NCI-H748 (cell line): ENCODE measurements at regions not wholly inside any gene's neighbourhood (a gene's known extent, or its start where the extent isn't known, plus 50 kb on each side); places are given as distances from the start of the nearest gene placed in this dataset.
"Not testable (repeated sequence)": the region's sequence is repeated elsewhere in the genome, so short reads cannot be mapped to it uniquely, and the experiment has no call there.

ENCODE experiments used
- DNase-seq: peaks from one replicate; lab custom pipeline; 2025; ENCODE audit not compliant: unreplicated experiment; lab: John Stamatoyannopoulos, UW

DNA sequence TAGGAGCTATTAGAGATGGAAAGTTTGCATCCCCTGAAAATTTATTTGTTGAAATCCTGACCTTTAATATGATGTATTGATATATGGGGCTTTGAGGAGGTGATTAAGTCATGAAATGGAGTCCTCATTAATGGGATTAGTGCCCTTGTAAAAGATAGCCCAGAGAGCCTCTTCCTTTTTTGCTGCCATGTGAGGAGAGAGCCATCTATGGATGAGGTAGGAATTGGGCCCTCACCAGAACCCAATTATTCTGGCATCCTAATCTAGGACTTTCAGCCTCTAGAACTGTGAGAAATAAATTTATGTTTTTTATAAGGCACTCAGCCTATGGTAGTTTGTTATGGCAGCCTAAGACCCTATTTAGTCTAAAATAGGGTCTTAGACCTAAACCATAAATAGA, 250.2 kb upstream of the SLITRK1 start:
- no peak for DNase-seq

DNA sequence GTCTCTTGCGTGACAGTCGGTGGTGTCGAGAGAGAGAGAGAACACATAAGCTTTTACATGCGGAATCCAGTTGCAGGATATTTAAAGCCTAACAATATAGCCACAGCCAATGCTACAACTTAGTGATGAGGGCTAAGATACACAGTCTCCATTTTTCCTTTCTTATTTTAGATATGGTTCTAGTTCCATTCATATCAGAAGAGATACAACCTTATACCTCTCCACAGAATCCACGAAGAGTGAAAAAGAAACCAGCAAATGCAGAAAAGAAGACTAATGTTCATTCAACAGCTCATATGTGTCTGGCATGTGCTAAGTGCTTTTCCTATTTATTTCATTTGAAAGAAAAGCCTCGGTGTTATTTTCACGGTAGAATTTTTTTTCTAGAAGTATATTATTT, 249.0 kb upstream of the SLITRK1 start:
- no peak for DNase-seq

DNA sequence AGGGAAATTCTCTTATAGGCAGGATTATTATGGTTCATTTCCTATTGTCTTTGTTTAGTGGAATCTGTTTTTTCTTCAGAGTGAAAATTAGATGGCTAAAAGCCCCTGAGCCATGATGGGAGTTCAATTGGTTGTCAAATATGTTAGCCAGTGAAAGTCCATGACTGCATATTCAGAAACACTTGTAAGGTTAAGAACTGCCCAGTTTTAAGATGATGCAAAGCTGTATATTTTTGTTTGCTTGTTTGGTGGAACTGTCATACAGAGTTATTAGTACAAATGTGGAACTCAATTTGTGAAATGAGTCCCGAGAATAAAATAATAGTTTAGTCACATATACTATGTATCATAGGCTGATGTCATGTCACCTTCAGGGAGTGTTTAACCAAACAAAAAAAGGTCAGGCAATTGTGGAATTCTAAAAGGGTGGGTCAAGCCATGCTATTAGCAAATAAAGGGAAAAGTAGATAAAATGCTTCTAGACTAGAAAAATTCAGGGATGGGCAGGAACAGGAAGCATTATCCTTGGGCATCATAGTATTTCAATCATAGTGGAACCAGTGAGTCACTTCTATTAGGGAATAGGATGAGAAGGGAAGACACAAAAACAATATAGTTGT, 248.3 kb upstream of the SLITRK1 start:
- peak; percentile 40 for DNase-seq

DNA sequence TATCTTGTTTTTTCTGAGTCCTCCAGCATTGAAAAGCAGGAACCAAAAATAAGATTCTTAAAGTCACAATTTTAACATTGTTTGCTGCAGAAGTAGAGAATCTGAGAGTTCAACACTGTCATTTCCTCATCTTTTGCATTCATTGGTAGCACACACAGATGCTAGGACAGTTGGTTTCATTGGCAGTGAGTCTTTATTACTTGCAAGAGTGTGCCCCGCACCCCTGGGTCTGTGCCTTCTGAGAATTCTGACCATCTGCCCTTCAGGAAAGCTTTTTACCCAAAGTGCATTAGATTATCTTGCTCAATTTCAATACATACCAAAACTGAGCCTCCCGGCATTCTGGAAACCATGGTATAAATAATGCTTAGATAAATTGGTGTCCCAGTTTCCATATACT, 247.7 kb upstream of the SLITRK1 start:
- DNase-seq: no peak

DNA sequence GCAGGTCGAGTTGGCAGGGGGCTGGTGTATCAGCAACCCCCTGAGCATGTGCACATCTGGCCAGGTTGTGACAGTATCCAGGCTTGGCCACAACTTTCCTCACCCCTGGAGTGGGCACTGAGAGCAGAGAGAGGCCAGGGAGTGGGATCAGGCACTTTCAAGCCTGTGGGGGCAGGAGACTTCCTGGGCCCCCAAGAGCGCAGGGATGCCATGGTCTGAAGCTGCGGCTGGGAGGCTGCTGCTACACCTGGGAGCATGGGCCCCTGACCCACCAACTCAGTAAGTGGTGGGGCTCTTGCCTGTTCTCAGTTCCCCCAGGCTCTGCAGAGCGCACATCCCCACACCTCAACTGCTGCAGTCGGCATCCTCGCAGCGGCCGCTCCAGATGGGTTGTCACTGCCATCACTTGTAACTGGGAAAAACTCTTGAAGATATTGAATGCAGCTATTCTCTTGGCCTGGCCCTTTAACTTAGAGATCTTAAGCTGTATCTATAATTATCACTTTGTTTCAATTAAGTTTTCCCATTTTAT, 245.4 kb upstream of the SLITRK1 start:
- DNase-seq: no peak

DNA sequence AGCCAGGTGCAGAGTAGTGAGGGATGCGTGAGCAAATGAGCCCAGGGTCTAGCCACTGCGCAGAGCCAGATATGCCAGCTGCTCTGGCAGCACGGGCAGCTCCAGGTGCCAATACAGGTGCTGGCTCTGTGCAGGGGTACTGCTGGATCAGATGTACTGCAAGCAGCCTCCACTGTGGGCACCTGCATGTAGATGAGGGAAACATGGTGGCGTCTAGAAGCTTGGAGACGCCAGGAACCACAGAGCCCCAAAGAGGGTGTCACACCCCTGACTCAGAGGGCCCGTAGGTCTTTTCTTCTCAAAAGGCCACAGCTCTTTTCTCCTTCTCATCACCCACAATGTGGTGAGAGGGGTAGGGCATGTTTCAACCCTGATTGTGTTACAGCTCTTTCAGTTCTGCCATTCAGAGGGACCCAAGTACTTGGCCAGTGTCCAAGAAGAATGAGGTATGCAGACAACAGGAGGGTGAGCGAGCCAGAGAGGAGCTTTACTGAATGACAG, 244.4 kb upstream of the SLITRK1 start:
- DNase-seq: peak; percentile 95

DNA sequence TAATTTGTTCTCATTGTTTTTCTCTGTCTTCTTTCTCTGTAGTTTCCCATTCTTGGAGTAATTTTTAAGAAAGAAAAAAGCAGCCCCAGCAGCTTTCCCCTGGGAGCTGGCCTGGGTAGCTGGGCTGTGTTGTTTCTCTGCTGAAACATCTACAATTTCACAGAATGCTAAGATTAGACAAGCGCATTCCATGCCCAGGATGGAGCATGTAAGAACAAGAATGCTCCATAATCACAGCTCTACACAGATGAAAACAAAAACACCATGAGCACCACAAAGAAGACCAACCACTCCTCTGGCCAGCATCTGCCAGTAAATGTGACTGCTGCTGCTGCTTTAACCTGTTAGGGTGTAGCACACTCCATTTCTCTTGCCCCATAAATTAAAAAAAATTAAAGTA, 239.2 kb upstream of the SLITRK1 start:
- DNase-seq: peak; percentile 52

DNA sequence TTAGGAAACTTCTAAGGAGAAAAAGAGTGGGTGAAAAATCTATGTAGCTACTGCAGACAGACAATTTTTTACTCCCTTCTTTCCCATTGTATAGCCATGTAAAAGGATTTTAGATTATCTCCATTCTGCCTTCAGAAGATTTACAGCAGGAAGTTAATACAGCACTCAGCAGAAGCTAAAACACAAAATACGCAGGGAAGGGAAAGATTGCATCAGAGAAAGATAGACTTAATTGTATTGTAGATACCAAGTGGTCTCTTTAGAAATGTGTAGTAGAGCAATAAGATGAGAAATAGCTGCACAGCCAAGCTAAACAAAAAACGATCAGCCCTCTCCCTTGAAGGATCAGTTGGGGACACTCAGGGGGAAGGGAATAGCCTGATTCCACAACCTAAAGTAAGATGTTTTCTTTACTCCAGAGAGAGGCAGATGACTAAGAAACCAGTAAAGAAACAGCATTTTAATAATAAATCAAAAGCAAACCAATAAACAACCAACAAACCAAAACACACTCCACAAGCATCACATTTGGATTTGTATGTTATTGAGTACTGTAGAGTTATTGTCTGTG, 236.7 kb upstream of the SLITRK1 start:
- no peak for DNase-seq

DNA sequence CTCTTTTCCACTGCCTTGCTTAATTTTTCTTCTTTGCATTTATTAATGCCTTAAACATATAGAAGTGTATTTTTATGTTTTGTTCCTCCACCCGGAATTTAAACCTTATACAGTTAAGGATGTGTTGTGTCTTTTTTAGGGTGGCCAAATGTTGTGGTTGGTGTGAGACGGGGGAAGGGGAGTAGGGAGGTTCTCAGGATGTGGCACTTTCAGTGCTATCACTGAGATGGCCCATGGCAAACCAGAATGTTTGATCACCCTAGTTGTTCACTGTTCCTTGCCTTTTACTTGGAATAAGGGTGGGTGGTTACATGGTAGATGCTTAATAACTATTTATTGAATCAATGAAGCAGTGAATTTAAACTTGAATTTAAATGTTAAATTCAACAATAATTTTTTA, 216.0 kb upstream of the SLITRK1 start:
- DNase-seq: no peak

DNA sequence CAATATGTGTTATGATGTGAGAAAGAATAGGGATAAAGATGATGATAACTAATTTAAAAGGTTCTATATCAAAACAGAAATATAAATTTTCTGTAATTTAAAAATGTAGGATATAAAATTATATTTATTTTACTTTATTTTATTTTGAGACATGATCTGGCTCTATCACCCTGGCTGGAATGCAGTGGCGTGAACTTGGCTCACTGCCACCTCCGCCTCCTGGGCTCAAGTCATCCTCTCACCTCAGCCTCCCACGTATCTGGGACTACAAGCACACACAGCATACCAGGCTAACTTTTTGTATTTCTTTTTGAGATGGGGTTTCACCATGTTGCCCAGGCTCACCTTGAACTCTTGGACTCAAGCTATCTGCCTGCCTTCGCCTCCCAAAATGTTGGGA, 214.9 kb upstream of the SLITRK1 start:
- DNase-seq: no peak

DNA sequence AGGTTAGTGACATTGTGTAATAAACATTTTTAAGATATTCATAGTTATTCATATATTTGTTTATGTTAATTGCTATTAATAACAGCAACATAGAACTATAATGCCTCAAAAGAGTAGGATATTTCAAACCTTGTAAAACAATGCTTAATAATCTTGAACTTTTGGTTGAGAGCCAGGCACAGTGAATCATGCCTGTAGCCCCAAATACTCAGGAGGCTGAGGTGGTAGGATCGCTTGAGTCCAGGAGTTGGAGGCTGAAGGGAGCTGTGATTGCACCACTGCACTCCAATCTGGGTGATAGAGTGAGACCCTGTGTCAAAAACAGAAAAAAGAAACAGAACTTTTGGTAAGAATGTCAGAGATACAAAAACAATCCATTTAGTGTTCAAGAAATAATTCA, 213.9 kb upstream of the SLITRK1 start:
- no peak for DNase-seq

DNA sequence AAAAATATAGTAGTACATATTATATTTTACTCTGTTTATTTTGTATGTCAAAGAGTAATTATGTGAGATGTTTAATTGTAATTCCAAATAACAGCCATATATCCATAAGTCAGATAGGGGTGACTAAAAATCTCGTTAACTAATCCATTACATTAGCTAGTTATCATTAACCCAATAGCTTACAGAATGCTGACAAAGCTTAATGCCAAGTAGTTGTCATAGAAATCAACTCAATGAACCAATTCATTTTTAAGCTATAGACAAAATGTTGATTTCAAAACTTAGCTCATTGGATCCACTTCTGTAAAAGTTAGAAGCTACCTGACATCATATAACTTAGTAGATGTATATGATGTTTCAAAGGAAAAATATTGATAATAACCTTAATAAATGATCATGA, 206.7 kb upstream of the SLITRK1 start:
- DNase-seq: no peak

DNA sequence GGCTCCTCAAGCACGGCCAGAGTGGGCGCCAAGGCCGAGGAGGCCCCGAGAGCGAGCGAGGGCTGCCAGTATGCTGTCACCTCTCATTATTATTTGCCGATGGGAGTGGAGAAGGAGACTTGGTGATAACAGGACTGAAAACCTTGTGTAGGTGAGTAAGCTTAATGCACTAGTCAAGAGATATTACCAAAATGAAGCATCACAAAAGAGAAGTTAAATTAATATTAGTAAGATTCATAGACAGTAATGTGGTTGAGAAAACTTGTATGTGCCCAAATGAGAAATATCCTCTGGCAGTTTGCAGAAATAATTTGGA, 204.5 kb upstream of the SLITRK1 start:
- DNase-seq: no peak

DNA sequence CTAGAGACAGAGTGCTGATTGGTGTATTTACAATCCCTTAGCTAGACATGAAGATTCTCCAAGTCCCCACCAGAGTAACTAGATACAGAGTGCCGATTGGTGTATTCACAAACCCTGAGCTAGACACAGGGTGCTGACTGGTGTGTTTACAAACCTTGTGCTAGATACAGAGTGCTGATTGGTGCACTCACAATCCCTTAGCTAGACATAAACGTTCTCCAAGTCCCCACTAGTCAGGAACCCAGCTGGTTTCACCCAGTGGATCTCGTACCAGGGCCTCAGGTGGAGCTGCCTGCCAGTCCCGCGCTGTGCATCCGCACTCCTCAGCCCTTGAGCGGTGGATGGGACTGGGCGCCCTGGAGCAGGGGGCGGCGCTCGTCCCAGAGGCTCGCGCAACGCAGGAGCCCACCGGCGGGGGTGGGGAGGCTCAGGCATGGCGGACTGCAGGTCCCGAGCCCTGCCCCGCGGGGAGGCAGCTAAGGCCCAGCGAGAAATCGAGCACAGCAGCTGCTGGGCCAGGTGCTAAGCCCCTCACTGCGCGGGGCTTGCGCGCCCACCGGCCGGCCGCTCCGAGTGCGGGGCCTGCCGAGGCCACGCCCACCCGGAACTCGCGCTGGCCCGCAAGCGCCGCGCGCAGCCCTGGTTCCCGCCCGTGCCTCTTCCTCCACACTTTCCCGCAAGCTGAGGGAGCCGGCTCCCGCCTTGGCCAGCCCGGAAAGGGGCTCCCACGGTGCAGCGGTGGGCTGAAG, 204.0 kb upstream of the SLITRK1 start:
- not testable (repeated sequence) for DNase-seq

DNA sequence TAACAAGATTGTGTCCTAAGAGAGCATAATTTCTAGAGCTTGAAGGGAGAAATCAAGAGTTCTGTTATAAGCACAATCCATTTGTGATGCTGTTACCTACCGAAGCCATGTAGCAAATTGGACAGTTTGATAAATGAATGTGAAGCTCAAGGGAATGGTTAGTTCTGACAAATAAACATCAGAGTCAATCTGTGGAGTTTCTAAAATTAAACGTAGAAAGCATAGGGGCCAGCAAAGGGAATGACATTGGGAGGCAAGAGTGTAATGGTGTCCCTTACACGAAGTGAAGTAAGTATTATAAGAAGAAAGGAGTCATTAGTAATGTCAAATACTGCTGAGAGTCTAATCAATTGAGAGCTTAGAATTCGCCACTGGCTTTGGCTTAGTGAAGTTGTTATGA, 200.2 kb upstream of the SLITRK1 start:
- no peak for DNase-seq

DNA sequence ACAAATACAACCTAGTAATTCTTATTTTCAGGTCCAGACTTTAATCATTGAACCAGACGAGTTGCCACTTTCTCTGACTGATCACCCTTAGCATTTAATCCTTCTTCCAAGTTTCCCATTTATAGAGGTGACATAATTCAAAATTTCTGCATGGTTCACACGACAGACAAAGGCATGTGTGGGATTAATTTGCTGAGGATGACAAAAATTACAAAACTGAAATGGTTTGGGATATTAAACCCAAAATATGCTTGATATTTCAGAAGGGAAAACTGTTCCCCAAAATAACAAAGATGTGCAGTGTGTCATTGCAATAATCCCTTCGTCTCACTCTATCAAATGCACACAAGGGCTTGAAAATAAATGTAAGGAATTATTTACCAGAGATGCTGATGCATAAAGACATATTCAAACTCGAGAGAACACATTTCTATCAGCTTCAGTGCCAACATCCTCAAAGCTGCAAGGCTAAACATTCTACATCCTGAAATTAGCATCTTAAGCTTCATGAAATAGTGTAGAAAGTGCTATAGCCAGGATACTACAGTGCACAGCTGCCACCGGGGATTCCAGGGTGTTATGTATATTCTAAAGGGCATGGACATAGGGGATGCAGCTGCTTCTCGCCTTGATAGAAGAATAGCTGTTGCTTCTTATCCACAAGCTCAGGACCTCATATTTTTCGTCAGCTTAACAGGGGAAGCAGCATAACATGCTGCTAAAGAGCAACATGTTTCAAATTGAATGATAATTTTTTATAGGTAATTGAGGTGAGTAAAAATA, 198.7 kb upstream of the SLITRK1 start:
- no peak for DNase-seq

DNA sequence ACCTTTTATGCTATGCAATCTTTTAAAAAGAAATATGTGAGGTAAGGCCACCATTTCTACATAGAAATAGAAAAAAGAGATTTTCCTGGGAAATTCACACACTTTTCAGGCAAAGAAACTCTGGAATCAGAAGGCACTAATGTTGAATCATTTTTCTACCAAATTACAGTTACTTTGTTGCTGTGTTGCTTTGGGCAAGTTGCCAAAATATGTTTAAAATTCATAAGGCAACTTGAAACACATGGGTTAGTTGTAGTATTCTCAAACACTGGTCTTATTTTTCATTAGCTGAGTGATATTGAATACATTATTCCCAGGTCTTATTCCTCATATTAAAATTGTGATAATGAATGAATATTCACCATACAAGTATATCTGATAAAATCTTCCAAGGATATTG, 195.0 kb upstream of the SLITRK1 start:
- DNase-seq: no peak

DNA sequence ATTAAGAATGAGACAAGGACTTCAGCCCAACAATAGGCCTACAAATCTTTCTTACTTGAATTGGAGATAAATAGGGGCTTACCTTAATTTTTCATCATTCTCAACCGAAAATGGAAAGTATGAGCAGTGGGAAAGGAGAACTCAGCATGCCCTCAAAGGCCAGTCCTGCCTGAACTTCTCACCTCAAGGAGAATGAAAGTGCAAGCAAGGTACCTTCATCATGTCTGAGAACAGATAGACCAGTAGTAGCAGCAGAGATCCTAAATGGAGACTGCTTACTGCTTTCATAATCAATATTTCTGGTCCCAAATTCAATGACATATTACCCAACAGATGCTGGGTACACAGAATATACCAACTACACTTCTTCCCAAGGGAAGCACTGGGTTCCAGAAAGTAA, 194.0 kb upstream of the SLITRK1 start:
- no peak for DNase-seq

DNA sequence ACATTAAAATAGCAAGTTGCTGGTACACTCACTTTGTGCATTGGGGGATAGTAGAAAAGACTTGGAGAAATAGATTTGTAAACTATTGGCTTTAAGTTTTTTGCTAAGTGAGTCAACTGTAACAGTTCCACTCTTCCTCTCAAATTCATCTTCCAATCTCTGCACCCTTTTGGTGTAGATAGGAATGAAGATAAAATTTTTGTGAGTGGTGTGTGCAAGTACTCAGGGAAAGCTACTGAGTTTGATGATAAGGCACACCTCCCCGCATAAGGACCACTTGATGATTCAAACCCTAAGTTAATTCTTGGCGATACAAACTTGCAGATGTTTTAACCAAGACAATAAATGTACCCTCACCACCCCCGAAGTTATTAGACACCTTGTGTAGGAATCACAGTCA, 168.3 kb upstream of the SLITRK1 start:
- DNase-seq: no peak

DNA sequence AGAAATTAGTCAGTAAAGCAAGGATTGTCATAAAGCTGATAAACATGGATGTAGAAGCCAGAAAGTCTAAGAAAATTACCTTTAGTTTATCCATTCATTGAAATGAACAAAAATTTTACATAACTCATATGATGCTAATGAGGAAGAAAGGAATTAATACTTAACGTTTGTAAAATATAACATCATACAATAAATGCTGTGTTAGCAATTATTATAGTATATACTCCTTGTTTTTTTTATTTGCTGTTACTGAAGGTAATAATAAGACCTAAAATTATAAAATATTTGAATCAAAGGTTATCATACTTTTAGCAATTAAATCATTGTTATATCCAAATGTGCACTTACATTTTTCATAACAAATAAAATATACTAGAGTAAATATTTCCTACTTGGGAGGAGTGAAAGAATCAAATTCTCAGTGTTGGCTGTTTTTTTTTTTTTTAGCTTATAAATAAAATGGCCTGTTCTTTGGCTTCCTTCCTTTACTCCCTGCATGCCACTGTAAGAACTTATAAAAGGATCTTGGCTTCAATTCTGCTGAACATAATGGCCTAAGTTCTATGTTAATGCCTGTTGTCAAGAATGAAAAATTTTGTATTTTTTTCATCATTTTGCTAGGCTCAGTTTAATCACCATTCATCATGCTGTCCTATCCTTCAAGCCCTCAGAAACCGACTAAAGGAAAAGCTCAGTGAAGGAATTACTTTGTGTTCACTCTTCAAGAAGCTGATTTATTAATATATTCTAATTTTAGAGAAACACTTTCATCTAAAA, 167.4 kb upstream of the SLITRK1 start:
- no peak for DNase-seq

DNA sequence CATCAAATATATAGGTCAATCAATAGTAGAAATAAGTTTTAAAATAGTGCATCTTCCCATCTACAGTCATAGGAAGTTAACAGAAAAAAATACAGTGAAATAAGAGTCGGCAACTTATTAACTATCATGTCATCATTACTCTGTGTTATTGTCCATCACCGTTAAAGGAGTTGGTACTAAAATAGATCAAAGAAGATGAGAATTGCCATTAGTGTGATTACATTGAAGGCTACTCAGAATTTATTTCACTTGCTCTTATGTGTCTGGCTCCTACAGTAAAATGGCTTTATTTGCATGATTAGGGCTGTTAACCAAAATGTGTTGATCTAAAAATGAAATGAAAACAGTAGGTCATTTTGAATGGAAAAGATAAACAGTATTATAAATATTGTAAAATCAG, 162.5 kb upstream of the SLITRK1 start:
- no peak for DNase-seq
